ENCODE measurements at regions not wholly inside any gene's neighbourhood (a gene's known extent, or its start where the extent isn't known, plus 50 kb on each side); places are given as distances from the start of the nearest gene placed in this dataset.

GRCh38 chr3:64377942-64378341, 152.7 kb upstream of the PRICKLE2 start:
- TF ChIP-seq, protein P1, sequence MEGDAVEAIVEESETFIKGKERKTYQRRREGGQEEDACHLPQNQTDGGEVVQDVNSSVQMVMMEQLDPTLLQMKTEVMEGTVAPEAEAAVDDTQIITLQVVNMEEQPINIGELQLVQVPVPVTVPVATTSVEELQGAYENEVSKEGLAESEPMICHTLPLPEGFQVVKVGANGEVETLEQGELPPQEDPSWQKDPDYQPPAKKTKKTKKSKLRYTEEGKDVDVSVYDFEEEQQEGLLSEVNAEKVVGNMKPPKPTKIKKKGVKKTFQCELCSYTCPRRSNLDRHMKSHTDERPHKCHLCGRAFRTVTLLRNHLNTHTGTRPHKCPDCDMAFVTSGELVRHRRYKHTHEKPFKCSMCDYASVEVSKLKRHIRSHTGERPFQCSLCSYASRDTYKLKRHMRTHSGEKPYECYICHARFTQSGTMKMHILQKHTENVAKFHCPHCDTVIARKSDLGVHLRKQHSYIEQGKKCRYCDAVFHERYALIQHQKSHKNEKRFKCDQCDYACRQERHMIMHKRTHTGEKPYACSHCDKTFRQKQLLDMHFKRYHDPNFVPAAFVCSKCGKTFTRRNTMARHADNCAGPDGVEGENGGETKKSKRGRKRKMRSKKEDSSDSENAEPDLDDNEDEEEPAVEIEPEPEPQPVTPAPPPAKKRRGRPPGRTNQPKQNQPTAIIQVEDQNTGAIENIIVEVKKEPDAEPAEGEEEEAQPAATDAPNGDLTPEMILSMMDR (IDR thresholded peaks at IDR 0.05): no peak
- DNase-seq (no peak), ATAC-seq (no peak)
- Histone ChIP-seq H3K4me3 (no peak overlapping the region), H3K27ac (no peak overlapping the region), H3K27me3 (ENCODE audit: insufficient read depth in 3 of 3, low read length in 2 of 3) (no peaks in the 10 kb centered on the region), H3K9me3 (no peaks in the 10 kb centered on the region), H3K36me3 (ENCODE audit: insufficient read depth in 1 of 2, low read depth in 1 of 2) (no peaks in the 10 kb centered on the region), H3K4me1 (no peaks in the 10 kb centered on the region)
- intact Hi-C loops (cut with DNase I): no loop called here
- 92 to 98% (median 98%) methylated on average over 5 of the region's 5 CpGs for WGBS, 3 donors

DNA sequence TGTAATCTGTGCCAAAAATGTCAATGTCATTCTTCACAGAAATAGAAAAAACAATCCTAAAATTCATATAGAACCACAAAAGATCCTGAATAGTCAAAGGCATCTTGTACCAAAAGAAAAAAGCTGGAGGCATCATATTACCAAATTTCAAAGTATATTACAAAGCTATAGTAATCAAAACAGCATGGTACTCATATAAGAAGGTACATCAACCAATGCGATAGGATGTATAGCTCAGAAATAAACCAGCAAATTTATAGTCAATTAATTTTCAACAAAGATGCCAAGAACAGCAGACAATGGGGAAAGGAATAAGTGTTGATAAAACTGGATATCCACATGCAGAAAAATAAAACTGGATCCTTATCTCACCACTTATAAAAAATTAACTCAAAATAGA, 150.5 kb upstream of the PRICKLE2 start:
- 95 to 100% (median 98%) methylated on average over 1 of the region's 1 CpG for WGBS, 3 donors
- H3K9me3 ChIP-seq: no peaks in the 10 kb centered on the region
- no peak for ATAC-seq
- H3K4me1 ChIP-seq: no peaks in the 10 kb centered on the region
- intact Hi-C loops (cut with DNase I): no loop called here
- H3K27me3 ChIP-seq (ENCODE audit: insufficient read depth in 3 of 3, low read length in 2 of 3): no peaks in the 10 kb centered on the region
- H3K4me3 ChIP-seq: no peak overlapping the region
- H3K36me3 ChIP-seq (ENCODE audit: insufficient read depth in 1 of 2, low read depth in 1 of 2): no peaks in the 10 kb centered on the region
- no peak for DNase-seq
- no peak overlapping the region for H3K27ac ChIP-seq
- TF ChIP-seq, protein P1 (IDR thresholded peaks at IDR 0.05): no peak

- no peak overlapping the region for H3K4me3 ChIP-seq
- no peak for ATAC-seq
- WGBS, 3 donors: 93 to 98% (median 96%) methylated on average over 3 of the region's 3 CpGs
Observed at GRCh38 chr3:64369390-64369789, 144.1 kb upstream of the PRICKLE2 start.

DNA sequence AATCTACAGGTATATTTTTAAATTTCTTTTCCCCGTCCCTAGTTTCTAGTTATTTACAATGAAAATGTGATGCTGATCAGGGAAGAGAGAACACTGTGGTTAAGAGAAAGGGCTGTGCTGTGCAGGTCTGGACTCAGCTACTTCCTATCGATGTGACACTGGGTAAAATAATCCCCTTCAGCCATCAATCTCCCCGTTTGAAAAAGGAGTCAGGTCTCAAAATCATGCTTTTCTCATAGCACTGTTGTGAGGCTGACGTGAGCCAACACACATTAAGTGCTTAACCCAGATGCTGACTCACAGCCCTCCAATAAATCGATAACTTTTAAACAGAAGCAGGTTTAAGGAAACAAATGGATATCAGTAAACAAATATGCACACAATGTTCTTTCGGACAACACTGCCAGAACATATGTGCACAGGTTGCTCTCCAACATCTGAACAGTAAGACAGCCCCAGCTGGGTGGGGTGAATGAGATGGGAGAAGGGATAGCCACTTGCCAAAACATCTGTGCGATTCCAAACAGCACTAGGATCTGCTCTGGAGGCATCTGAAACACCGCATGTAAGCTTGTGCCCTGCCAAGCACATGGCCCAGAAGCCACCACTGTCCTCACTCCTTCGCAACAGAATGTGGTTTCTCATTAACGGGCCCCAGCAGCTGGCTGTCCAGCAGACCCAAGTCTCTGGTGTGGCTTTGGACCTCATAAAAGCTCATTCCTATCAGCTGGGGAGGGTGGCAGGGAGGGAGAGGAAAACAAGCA, 143.2 kb upstream of the PRICKLE2 start:
- DNase-seq (no peak), ATAC-seq (no peak)
- no peaks in the 10 kb centered on the region for H3K36me3 ChIP-seq (ENCODE audit: insufficient read depth in 1 of 2, low read depth in 1 of 2)
- no peak overlapping the region for H3K27ac ChIP-seq
- no peak overlapping the region for H3K4me3 ChIP-seq
- intact Hi-C loops (cut with DNase I): no loop called here
- H3K9me3 ChIP-seq: no peaks in the 10 kb centered on the region
- WGBS, 3 donors: 34 to 45% (median 36%) methylated on average over 10 of the region's 10 CpGs
- TF ChIP-seq, protein P1 (IDR thresholded peaks at IDR 0.05): no peak
- H3K4me1 ChIP-seq: no peaks in the 10 kb centered on the region
- H3K27me3 ChIP-seq (ENCODE audit: insufficient read depth in 3 of 3, low read length in 2 of 3): no peaks in the 10 kb centered on the region

More at GRCh38 chr3:64369390-64369789, 144.1 kb upstream of the PRICKLE2 start:
- Histone ChIP-seq H3K36me3 (ENCODE audit: insufficient read depth in 1 of 2, low read depth in 1 of 2) (no peaks in the 10 kb centered on the region), H3K9me3 (no peaks in the 10 kb centered on the region), H3K4me1 (no peaks in the 10 kb centered on the region), H3K27me3 (ENCODE audit: insufficient read depth in 3 of 3, low read length in 2 of 3) (no peaks in the 10 kb centered on the region), H3K27ac (no peak overlapping the region)
- intact Hi-C loops (cut with DNase I): no loop called here
- DNase-seq: no peak
- TF ChIP-seq, protein P1 (IDR thresholded peaks at IDR 0.05): no peak

DNA sequence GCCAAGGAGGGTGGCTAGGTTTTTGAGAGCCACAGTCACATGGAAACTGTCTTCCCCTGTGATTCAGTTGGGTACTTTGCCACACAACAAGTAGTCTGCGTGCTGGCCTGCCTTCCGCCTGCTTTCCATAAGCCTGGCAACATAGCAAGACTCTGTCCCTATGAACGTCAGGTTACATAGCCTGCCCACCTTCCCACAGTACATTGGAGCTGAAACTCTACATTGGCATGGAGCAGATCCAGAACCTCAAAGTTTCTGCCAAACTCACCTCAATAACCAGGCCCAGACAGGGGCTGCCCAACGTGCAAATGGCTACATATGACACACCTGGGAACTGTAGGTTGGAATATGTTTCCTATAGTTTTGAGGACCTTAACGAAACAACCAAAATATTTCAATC, 140.6 kb upstream of the PRICKLE2 start:
- DNase-seq (no peak), ATAC-seq (no peak)
- Histone ChIP-seq H3K9me3 (no peaks in the 10 kb centered on the region), H3K27ac (no peak overlapping the region), H3K27me3 (ENCODE audit: insufficient read depth in 3 of 3, low read length in 2 of 3) (no peaks in the 10 kb centered on the region), H3K36me3 (ENCODE audit: insufficient read depth in 1 of 2, low read depth in 1 of 2) (no peaks in the 10 kb centered on the region), H3K4me1 (no peaks in the 10 kb centered on the region), H3K4me3 (no peak overlapping the region)
- 91 to 93% (median 93%) methylated on average over 5 of the region's 5 CpGs for WGBS, 3 donors
- intact Hi-C loops (cut with DNase I): no loop called here
- TF ChIP-seq, protein P1 (IDR thresholded peaks at IDR 0.05): no peak
